OCI-LY3 (cell line): ENCODE measurements at regions not wholly inside any gene's neighbourhood (a gene's known extent, or its start where the extent isn't known, plus 50 kb on each side); places are given as distances from the start of the nearest gene placed in this dataset.

Source experiments
- EZH2phosphoT487 ChIP-seq: fragments of 200-600 bp; shearing (Covaris generic); IDR thresholded peaks from 2 replicates; pipeline ENCODE4 v1.6.1; 2018; ENCODE audit warnings: antibody characterized with exemption, mixed run types, low read depth
- TF ChIP-seq, protein P1 (sequence below): fragments of 200-600, 300-600 bp; sonication (generic); IDR thresholded peaks from 2 replicates; pipeline ENCODE4 v1.5.1; 2014; ENCODE audit warnings: antibody characterized with exemption, low read length, low read depth

DNA sequence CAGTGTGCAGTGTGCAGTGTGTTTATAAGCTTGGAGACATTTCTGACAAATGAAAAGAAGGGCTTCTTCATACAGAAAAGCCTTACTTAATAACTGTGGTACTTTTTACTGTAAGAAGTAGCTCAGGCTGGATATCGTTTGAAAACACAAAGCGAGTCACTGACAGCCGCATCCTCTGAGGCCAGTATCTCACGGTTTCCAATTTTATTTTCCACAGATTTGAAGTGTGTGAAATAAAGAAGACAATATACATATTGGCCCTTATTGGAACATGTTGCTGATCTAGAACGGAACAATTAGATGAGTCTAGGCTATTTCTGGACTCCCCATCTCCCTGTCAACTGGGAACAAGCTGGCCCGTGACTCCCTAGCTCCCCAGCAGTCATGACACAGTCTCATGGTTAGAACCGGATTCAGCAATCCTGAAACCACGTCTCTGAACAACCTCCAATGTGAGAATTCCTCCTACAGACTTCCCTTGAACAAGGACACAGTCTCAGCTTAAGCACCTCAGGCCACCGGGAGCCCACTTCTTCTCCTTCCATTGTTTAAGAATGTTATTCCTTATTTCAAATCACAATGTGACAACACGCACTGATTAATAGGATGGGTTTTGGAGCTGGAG lies 484.5 kb downstream of the COG6 start:
- TF ChIP-seq, protein P1, sequence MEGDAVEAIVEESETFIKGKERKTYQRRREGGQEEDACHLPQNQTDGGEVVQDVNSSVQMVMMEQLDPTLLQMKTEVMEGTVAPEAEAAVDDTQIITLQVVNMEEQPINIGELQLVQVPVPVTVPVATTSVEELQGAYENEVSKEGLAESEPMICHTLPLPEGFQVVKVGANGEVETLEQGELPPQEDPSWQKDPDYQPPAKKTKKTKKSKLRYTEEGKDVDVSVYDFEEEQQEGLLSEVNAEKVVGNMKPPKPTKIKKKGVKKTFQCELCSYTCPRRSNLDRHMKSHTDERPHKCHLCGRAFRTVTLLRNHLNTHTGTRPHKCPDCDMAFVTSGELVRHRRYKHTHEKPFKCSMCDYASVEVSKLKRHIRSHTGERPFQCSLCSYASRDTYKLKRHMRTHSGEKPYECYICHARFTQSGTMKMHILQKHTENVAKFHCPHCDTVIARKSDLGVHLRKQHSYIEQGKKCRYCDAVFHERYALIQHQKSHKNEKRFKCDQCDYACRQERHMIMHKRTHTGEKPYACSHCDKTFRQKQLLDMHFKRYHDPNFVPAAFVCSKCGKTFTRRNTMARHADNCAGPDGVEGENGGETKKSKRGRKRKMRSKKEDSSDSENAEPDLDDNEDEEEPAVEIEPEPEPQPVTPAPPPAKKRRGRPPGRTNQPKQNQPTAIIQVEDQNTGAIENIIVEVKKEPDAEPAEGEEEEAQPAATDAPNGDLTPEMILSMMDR, result no peak
- TF ChIP-seq EZH2phosphoT487, result no peak
